HEK293 (cell line): ENCODE measurements at regions not wholly inside any gene's neighbourhood (a gene's known extent, or its start where the extent isn't known, plus 50 kb on each side); places are given as distances from the start of the nearest gene placed in this dataset.

Experiments
- CTCF ChIA-PET: fragments of 350-600 bp; formaldehyde crosslinking; extraction: SDS; loops from one replicate; lab custom pipeline; 2021; ENCODE audit warnings: antibody characterized with exemption; lab: Yijun Ruan, JAX
- POLR2A ChIA-PET: fragments of 300-600 bp; formaldehyde crosslinking; extraction: SDS; loops from one replicate; lab custom pipeline; 2020; ENCODE audit warnings: antibody characterized with exemption, inconsistent platforms; lab: Yijun Ruan, JAX
- H3K27ac ChIP-seq: fragments of 200-500 bp; sonication (Bioruptor generic); 2 replicates; pipeline ENCODE4 v1.5.1; 2014; ENCODE audit warnings: low read depth, low read length, control low read depth, inconsistent platforms; ENCODE audit errors: extremely low read depth
- H3K36me3 ChIP-seq, 2 experiments: fragments of 200-500 bp in 1 of 2; sonication (Bioruptor generic) in 1 of 2; 1 replicate in 1 of 2; 2 replicates in 1 of 2; pipeline ENCODE4 v1.5.1; 2014 to 2017; ENCODE audit warnings: inconsistent platforms in 2 of 2, low read length in 2 of 2; ENCODE audit not compliant: control insufficient read depth in 2 of 2, insufficient read depth in 1 of 2
- H3K4me1 ChIP-seq: fragments of 200-500 bp; sonication (Bioruptor generic); 2 replicates; pipeline ENCODE4 v1.5.1; 2014; ENCODE audit warnings: mild to moderate bottlenecking, low read length, inconsistent platforms; ENCODE audit not compliant: control insufficient read depth, insufficient read depth
- H3K4me3 ChIP-seq: 2 replicates; pipeline ENCODE4 v1.5.1; 2011; ENCODE audit warnings: low read depth, mild to moderate bottlenecking, control low read depth, low read length, moderate library complexity
- H3K9me3 ChIP-seq: fragments of 200-500 bp; sonication (Bioruptor generic); 2 replicates; pipeline ENCODE4 v1.5.1; 2014; ENCODE audit warnings: low read depth, low read length, inconsistent platforms; ENCODE audit not compliant: control insufficient read depth, insufficient read depth
- AEBP2 ChIP-seq: fragments of 450-650 bp; formaldehyde crosslinking; IDR thresholded peaks from 2 replicates; pipeline ENCODE4 v1.5.1; 2016; ENCODE audit warnings: missing biosample characterization, missing genetic modification characterization, borderline replicate concordance
- BCL11A ChIP-seq: fragments of 450-650 bp; formaldehyde crosslinking; IDR thresholded peaks from 2 replicates; pipeline ENCODE4 v1.5.1; 2016; ENCODE audit warnings: low read depth, missing biosample characterization, missing genetic modification characterization
- FEZF1 ChIP-seq: fragments of 450-650 bp; formaldehyde crosslinking; IDR thresholded peaks from 2 replicates; pipeline ENCODE4 v1.5.1; 2016; ENCODE audit warnings: missing biosample characterization, missing genetic modification characterization
- KLF16 ChIP-seq: fragments of 450-650 bp; formaldehyde crosslinking; IDR thresholded peaks from 2 replicates; pipeline ENCODE4 v1.5.1; 2017; ENCODE audit warnings: missing biosample characterization, missing genetic modification characterization
- SCRT2 ChIP-seq: fragments of 450-650 bp; formaldehyde crosslinking; IDR thresholded peaks from 2 replicates; pipeline ENCODE4 v1.5.1; 2016; ENCODE audit warnings: missing biosample characterization, missing genetic modification characterization
- SP7 ChIP-seq: fragments of 450-650 bp; formaldehyde crosslinking; IDR thresholded peaks from 2 replicates; pipeline ENCODE4 v1.5.1; 2016; ENCODE audit warnings: missing biosample characterization, missing genetic modification characterization
- ZBTB11 ChIP-seq: fragments of 450-650 bp; formaldehyde crosslinking; conservative IDR thresholded peaks from 2 replicates; pipeline ENCODE4 v1.5.1; 2016; ENCODE audit warnings: low read depth, missing biosample characterization, missing genetic modification characterization
- ZFHX2 ChIP-seq: fragments of 450-650 bp; formaldehyde crosslinking; conservative IDR thresholded peaks from 2 replicates; pipeline ENCODE4 v1.5.1; 2016; ENCODE audit warnings: missing biosample characterization, missing genetic modification characterization
- ZFP69B ChIP-seq: fragments of 450-650 bp; formaldehyde crosslinking; IDR thresholded peaks from 2 replicates; pipeline ENCODE4 v1.5.1; 2016; ENCODE audit warnings: missing biosample characterization, missing genetic modification characterization
- ZNF112 ChIP-seq: fragments of 450-650 bp; formaldehyde crosslinking; IDR thresholded peaks from 2 replicates; pipeline ENCODE4 v1.5.0; 2017; ENCODE audit warnings: missing biosample characterization, missing genetic modification characterization
- ZNF16 ChIP-seq: fragments of 450-650 bp; formaldehyde crosslinking; IDR thresholded peaks from 2 replicates; pipeline ENCODE4 v1.5.1; 2016; ENCODE audit warnings: low read depth, missing biosample characterization, missing genetic modification characterization
- ZNF175 ChIP-seq: fragments of 450-650 bp; formaldehyde crosslinking; IDR thresholded peaks from 2 replicates; pipeline ENCODE4 v1.5.1; 2016; ENCODE audit warnings: missing biosample characterization, missing genetic modification characterization
- ZNF239 ChIP-seq: fragments of 450-650 bp; formaldehyde crosslinking; IDR thresholded peaks from 2 replicates; pipeline ENCODE4 v1.5.1; 2016; ENCODE audit warnings: missing biosample characterization, missing genetic modification characterization
- ZNF292 ChIP-seq: fragments of 450-650 bp; formaldehyde crosslinking; IDR thresholded peaks from 2 replicates; pipeline ENCODE4 v1.5.1; 2016; ENCODE audit warnings: low read depth, missing biosample characterization, missing genetic modification characterization, borderline replicate concordance
- ZNF354C ChIP-seq: fragments of 450-650 bp; formaldehyde crosslinking; IDR thresholded peaks from 2 replicates; pipeline ENCODE4 v1.5.1; 2016; ENCODE audit warnings: missing biosample characterization, missing genetic modification characterization, low read depth, borderline replicate concordance
- ZNF366 ChIP-seq: fragments of 450-650 bp; formaldehyde crosslinking; conservative IDR thresholded peaks from 2 replicates; pipeline ENCODE4 v1.5.1; 2016; ENCODE audit warnings: missing biosample characterization, missing genetic modification characterization
- ZNF416 ChIP-seq: fragments of 450-650 bp; formaldehyde crosslinking; IDR thresholded peaks from 2 replicates; pipeline ENCODE4 v1.5.1; 2016; ENCODE audit warnings: missing biosample characterization, missing genetic modification characterization
- ZNF623 ChIP-seq: fragments of 450-650 bp; formaldehyde crosslinking; IDR thresholded peaks from 2 replicates; pipeline ENCODE4 v1.5.1; 2016; ENCODE audit warnings: missing biosample characterization, missing genetic modification characterization
- ZNF629 ChIP-seq: fragments of 450-650 bp; formaldehyde crosslinking; IDR thresholded peaks from 2 replicates; pipeline ENCODE4 v1.5.1; 2017; ENCODE audit warnings: missing biosample characterization, missing genetic modification characterization
- ZNF777 ChIP-seq: fragments of 450-650 bp; formaldehyde crosslinking; IDR thresholded peaks from 2 replicates; pipeline ENCODE4 v1.5.1; 2017; ENCODE audit warnings: missing biosample characterization, missing genetic modification characterization, borderline replicate concordance
- ZNF791 ChIP-seq: fragments of 450-650 bp; formaldehyde crosslinking; IDR thresholded peaks from 2 replicates; pipeline ENCODE4 v1.5.1; 2016; ENCODE audit warnings: missing biosample characterization, missing genetic modification characterization
- ZNF792 ChIP-seq: fragments of 450-650 bp; formaldehyde crosslinking; IDR thresholded peaks from 2 replicates; pipeline ENCODE4 v1.5.1; 2016; ENCODE audit warnings: missing biosample characterization, missing genetic modification characterization
- ZNF830 ChIP-seq: fragments of 450-650 bp; IDR thresholded peaks from 2 replicates; pipeline ENCODE4 v1.5.0; 2018; ENCODE audit warnings: missing biosample characterization, missing genetic modification characterization, low read depth, mild to moderate bottlenecking, moderate library complexity
- ZSCAN16 ChIP-seq: fragments of 450-650 bp; formaldehyde crosslinking; IDR thresholded peaks from 2 replicates; pipeline ENCODE4 v1.5.1; 2016; ENCODE audit warnings: missing biosample characterization, missing genetic modification characterization
- ZSCAN4 ChIP-seq: fragments of 450-650 bp; formaldehyde crosslinking; IDR thresholded peaks from 2 replicates; pipeline ENCODE4 v1.5.1; 2017; ENCODE audit warnings: missing biosample characterization, missing genetic modification characterization

GRCh38 chr5:77869116-77869798 is 93.1 kb upstream of the TBCA start (continued):
- TF ChIP-seq ZNF16 (tag by site-specific recombination) (no peak), ZNF239 (tag by site-specific recombination) (no peak), FEZF1 (peak; percentile 25; the same call in 1 of the 2 replicates), ZSCAN16 (tag by site-specific recombination) (no peak), SP7 (peak; percentile 79), ZNF623 (tag by site-specific recombination) (no peak), ZNF366 (tag by site-specific recombination) (no peak), ZNF629 (tag by site-specific recombination) (no peak), AEBP2 (tag by site-specific recombination) (no peak), BCL11A (tag by site-specific recombination) (no peak), KLF16 (tag by site-specific recombination) (no peak)

GRCh38 chr5:77867914-77868313 is 91.8 kb upstream of the TBCA start:
- Histone ChIP-seq H3K9me3 (no peaks in the 10 kb centered on the region), H3K36me3 (no peaks in the 10 kb centered on the region), H3K4me1 (no peaks in the 10 kb centered on the region), H3K4me3 (no peak overlapping the region), H3K27ac (no peak overlapping the region)
- ChIA-PET CTCF (interaction anchor here (0.5 to 1.0 kb wide), 4 partner anchors 9 to 195 kb away, joined by 3 read pairs; no protein-coding TSS in a partner anchor), POLR2A (no interaction called here)
- TF ChIP-seq ZSCAN4 (0 out of 2 replicates have a peak, but pooled peaks have one; percentile 23), ZNF416 (tag by site-specific recombination) (no peak), ZFHX2 (tag by site-specific recombination) (0 out of 2 replicates have a peak, but pooled peaks have one; percentile 7)

GRCh38 chr5:77867194-77867691 is 91.1 kb upstream of the TBCA start:
- Histone ChIP-seq H3K36me3 (no peaks in the 10 kb centered on the region), H3K9me3 (no peaks in the 10 kb centered on the region), H3K27ac (no peak overlapping the region), H3K4me3 (no peak overlapping the region), H3K4me1 (no peaks in the 10 kb centered on the region)
- CTCF ChIA-PET = interaction anchor here (0.9 to 1.2 kb wide), 3 partner anchors 8 to 133 kb away, joined by 3 to 4 read pairs (median 3); no protein-coding TSS in a partner anchor
- TF ChIP-seq KLF16 (tag by site-specific recombination) = no peak
- TF ChIP-seq ZNF354C (tag by site-specific recombination) = no peak
- TF ChIP-seq ZNF830 = no peak
- TF ChIP-seq ZNF112 (tag by site-specific recombination) = no peak
- TF ChIP-seq ZNF623 (tag by site-specific recombination) = no peak
- no peak for TF ChIP-seq ZBTB11 (tag by site-specific recombination)
- no peak for TF ChIP-seq ZFP69B (tag by site-specific recombination)
- TF ChIP-seq ZNF175 = no peak
- no peak for TF ChIP-seq ZNF791 (tag by site-specific recombination)
- TF ChIP-seq ZNF777 (tag by site-specific recombination) = no peak
- no peak for TF ChIP-seq ZNF292 (tag by site-specific recombination)
- no peak for TF ChIP-seq ZNF792 (tag by site-specific recombination)
- TF ChIP-seq SCRT2 (tag by site-specific recombination) = no peak
- POLR2A ChIA-PET = no interaction called here
